Sigmoid colon (tissue), 4 donors: ENCODE measurements at regions not wholly inside any gene's neighbourhood (a gene's known extent, or its start where the extent isn't known, plus 50 kb on each side); places are given as distances from the start of the nearest gene placed in this dataset.

Experiments used
- CTCF ChIP-seq, 4 experiments: fragments of 450-650 bp in 3 of 4; fragments of 200-600 bp in 1 of 4; IDR thresholded peaks; one replicate each; pipeline ENCODE4 v1.5.1; 2016 to 2019; ENCODE audit warnings: antibody characterized with exemption in 4 of 4, mild to moderate bottlenecking in 3 of 4, moderate library complexity in 2 of 4
- EP300 ChIP-seq, 4 donors: sonication (generic); formaldehyde crosslinking; IDR thresholded peaks; one replicate each; pipeline ENCODE4 v1.6.1; 2017; ENCODE audit warnings: antibody characterized with exemption in 4 of 4
- POLR2A ChIP-seq, 2 donors: fragments of 450-650 bp; IDR thresholded peaks; one replicate each; pipeline ENCODE4 v1.6.1; 2016; ENCODE audit warnings: antibody characterized with exemption in 2 of 2, mild to moderate bottlenecking in 2 of 2, moderate library complexity in 2 of 2
- POLR2AphosphoS5 ChIP-seq, 4 donors: sonication (generic); formaldehyde crosslinking; IDR thresholded peaks; one replicate each; pipeline ENCODE4 v1.6.1; 2017; ENCODE audit warnings: antibody characterized with exemption in 4 of 4

DNA sequence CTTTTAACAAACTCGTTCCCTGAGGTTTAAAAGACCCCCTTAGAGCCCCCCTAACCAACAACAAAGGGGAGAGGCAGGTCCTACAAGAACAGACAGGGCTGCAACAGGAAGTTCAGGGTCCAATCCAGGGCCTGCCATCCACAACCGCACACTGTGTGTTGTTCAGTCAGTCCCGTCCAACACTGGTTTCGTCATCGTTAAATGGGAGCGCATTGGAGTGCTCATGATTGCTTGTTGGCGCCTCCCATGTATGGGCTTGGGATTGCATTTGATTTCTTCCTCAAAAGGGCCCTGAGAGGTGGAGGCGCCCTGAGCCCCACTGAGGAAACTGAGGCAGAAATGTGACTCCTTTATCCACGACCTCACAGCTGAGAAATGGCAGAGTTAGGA lies 174.1 kb downstream of the MN1 start:
- TF ChIP-seq CTCF (IDR thresholded peaks at IDR 0.05) (no peak), POLR2AphosphoS5 (IDR thresholded peaks at IDR 0.05) (no peak), POLR2A (IDR thresholded peaks at IDR 0.05) (no peak), EP300 (IDR thresholded peaks at IDR 0.05) (no peak)
